ENCODE measurements at regions not wholly inside any gene's neighbourhood (a gene's known extent, or its start where the extent isn't known, plus 50 kb on each side); places are given as distances from the start of the nearest gene placed in this dataset.

GRCh38 chr5:13412040-13412595 lies 532.4 kb downstream of the DNAH5 start:
- Histone ChIP-seq H3K27ac (ENCODE audit: low read depth in 1 of 2, low read length in 1 of 2) (no peak overlapping the region), H3K36me3 (ENCODE audit: control insufficient read depth in 2 of 2, insufficient read depth in 2 of 2, low read length in 1 of 2) (no peaks in the 10 kb centered on the region), H3K27me3 (ENCODE audit: control insufficient read depth in 2 of 2, insufficient read depth in 1 of 2, low read length in 1 of 2) (no peaks in the 10 kb centered on the region), H3K9me3 (ENCODE audit: control insufficient read depth in 2 of 2, insufficient read depth in 1 of 2, low read length in 1 of 2) (peaks cover 1 to 4% of the 10 kb centered on the region in 2 donors), H3K4me1 (ENCODE audit: control insufficient read depth in 2 of 2, insufficient read depth in 2 of 2, low read length in 2 of 2) (no peaks in the 10 kb centered on the region), H3K4me3 (ENCODE audit: low read length in 2 of 2) (no peak overlapping the region)
- no peak for DNase-seq (ENCODE audit: low read depth in 6 of 9, low spot score in 9 of 9)
- WGBS, result 81% methylated on average over 6 of the region's 6 CpGs

GRCh38 chr5:13408616-13409015 lies 535.9 kb downstream of the DNAH5 start:
- Histone ChIP-seq H3K27ac (ENCODE audit: low read depth in 1 of 2, low read length in 1 of 2) (no peak overlapping the region), H3K4me3 (ENCODE audit: low read length in 2 of 2) (no peak overlapping the region), H3K27me3 (ENCODE audit: control insufficient read depth in 2 of 2, insufficient read depth in 1 of 2, low read length in 1 of 2) (no peaks in the 10 kb centered on the region), H3K36me3 (ENCODE audit: control insufficient read depth in 2 of 2, insufficient read depth in 2 of 2, low read length in 1 of 2) (no peaks in the 10 kb centered on the region), H3K9me3 (ENCODE audit: control insufficient read depth in 2 of 2, insufficient read depth in 1 of 2, low read length in 1 of 2) (peaks cover 1 to 4% of the 10 kb centered on the region in 2 donors), H3K4me1 (ENCODE audit: control insufficient read depth in 2 of 2, insufficient read depth in 2 of 2, low read length in 2 of 2) (no peaks in the 10 kb centered on the region)
- DNase-seq (ENCODE audit: low read depth in 6 of 9, low spot score in 9 of 9), result no peak
- 50% methylated on average over 1 of the region's 1 CpG for WGBS

- H3K4me3 ChIP-seq (ENCODE audit: low read length in 2 of 2), result no peak overlapping the region
- H3K27me3 ChIP-seq (ENCODE audit: control insufficient read depth in 2 of 2, insufficient read depth in 1 of 2, low read length in 1 of 2), result no peaks in the 10 kb centered on the region
- H3K4me1 ChIP-seq (ENCODE audit: control insufficient read depth in 2 of 2, insufficient read depth in 2 of 2, low read length in 2 of 2), result no peaks in the 10 kb centered on the region
- H3K36me3 ChIP-seq (ENCODE audit: control insufficient read depth in 2 of 2, insufficient read depth in 2 of 2, low read length in 1 of 2), result no peaks in the 10 kb centered on the region
- no peak overlapping the region for H3K27ac ChIP-seq (ENCODE audit: low read depth in 1 of 2, low read length in 1 of 2)
- no peak for DNase-seq (ENCODE audit: low read depth in 6 of 9, low spot score in 9 of 9)
- H3K9me3 ChIP-seq (ENCODE audit: control insufficient read depth in 2 of 2, insufficient read depth in 1 of 2, low read length in 1 of 2), result peaks cover 0 to 4% of the 10 kb centered on the region in 2 donors
Observed at GRCh38 chr5:13403351-13403750, 541.1 kb downstream of the DNAH5 start.

DNA sequence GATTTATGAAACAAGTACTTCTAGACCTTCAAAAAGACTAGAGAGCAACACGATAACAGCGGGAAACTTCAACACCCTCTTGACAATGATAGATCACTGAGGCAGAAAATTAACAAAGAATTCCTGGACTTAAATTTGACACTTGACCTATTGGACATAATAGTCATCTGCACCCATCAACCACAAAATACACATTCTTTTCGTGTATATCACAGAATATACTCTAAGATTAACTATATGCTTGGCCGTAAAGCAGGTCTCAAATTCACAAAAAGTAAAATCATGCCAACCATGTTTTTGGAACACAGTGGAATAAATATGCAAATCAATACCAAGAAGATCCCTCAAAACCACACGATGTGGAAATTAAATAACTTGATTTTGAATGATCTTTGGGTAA lies 559.4 kb downstream of the DNAH5 start:
- no peaks in the 10 kb centered on the region for H3K27me3 ChIP-seq (ENCODE audit: control insufficient read depth in 2 of 2, insufficient read depth in 1 of 2, low read length in 1 of 2)
- no peak for DNase-seq (ENCODE audit: low read depth in 6 of 9, low spot score in 9 of 9)
- H3K36me3 ChIP-seq (ENCODE audit: control insufficient read depth in 2 of 2, insufficient read depth in 2 of 2, low read length in 1 of 2), result no peaks in the 10 kb centered on the region
- H3K9me3 ChIP-seq (ENCODE audit: control insufficient read depth in 2 of 2, insufficient read depth in 1 of 2, low read length in 1 of 2), result peaks cover 1 to 21% of the 10 kb centered on the region in 2 donors
- no peak overlapping the region for H3K4me3 ChIP-seq (ENCODE audit: low read length in 2 of 2)
- WGBS, result 93% methylated on average over 5 of the region's 5 CpGs
- H3K27ac ChIP-seq (ENCODE audit: low read depth in 1 of 2, low read length in 1 of 2), result no peak overlapping the region
- no peaks in the 10 kb centered on the region for H3K4me1 ChIP-seq (ENCODE audit: control insufficient read depth in 2 of 2, insufficient read depth in 2 of 2, low read length in 2 of 2)

DNA sequence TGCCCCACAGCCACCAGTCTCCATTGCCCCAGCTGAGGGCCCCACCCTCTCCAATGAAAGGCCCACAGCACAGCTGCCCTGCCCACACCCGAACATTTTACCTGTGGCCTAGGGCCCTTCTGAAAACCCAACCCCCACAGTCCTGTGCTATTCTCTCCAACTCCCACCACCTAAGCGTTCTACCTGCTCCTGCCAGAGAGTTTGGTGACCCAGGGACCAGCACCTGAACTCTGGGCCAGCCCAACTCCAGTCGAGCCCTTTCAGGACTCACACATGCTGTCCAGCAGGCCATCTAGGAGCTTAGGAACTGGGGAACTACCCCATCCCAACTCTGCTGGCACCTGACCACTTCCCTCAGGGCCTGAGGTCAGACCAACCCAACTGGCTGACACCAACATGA lies 562.3 kb downstream of the DNAH5 start:
- H3K4me1 ChIP-seq (ENCODE audit: control insufficient read depth in 2 of 2, insufficient read depth in 2 of 2, low read length in 2 of 2), result no peaks in the 10 kb centered on the region

DNA sequence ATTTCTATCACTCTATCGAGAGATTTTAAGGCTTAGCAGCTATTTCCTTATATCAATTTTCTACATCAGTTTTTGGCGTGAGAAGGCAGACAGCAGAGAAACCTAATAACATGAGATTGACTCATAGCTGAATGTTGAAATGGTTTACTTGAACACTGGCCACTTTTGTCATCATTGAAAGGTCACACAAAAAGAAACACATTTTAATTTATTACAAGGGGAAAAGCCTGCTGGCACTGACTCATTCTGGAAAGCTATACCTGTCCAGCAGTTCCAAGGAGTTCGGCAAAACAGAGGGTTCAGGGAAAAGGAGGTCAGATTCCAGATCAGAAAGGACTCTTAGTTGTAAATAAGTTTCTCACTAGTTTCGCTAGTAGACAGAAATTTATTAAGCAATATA lies 566.4 kb downstream of the DNAH5 start:
- Histone ChIP-seq H3K36me3 (ENCODE audit: control insufficient read depth in 2 of 2, insufficient read depth in 2 of 2, low read length in 1 of 2) (no peaks in the 10 kb centered on the region), H3K27ac (ENCODE audit: low read depth in 1 of 2, low read length in 1 of 2) (no peak overlapping the region), H3K9me3 (ENCODE audit: control insufficient read depth in 2 of 2, insufficient read depth in 1 of 2, low read length in 1 of 2) (peaks cover 1 to 10% of the 10 kb centered on the region in 2 donors), H3K4me1 (ENCODE audit: control insufficient read depth in 2 of 2, insufficient read depth in 2 of 2, low read length in 2 of 2) (no peaks in the 10 kb centered on the region), H3K27me3 (ENCODE audit: control insufficient read depth in 2 of 2, insufficient read depth in 1 of 2, low read length in 1 of 2) (no peaks in the 10 kb centered on the region), H3K4me3 (ENCODE audit: low read length in 2 of 2) (no peak overlapping the region)
- WGBS, result 93% methylated on average over 4 of the region's 4 CpGs
- no peak for DNase-seq (ENCODE audit: low read depth in 6 of 9, low spot score in 9 of 9)

More for the DNA sequence above, 562.3 kb downstream of the DNAH5 start:
- Histone ChIP-seq H3K4me3 (ENCODE audit: low read length in 2 of 2) (no peak overlapping the region), H3K36me3 (ENCODE audit: control insufficient read depth in 2 of 2, insufficient read depth in 2 of 2, low read length in 1 of 2) (no peaks in the 10 kb centered on the region), H3K9me3 (ENCODE audit: control insufficient read depth in 2 of 2, insufficient read depth in 1 of 2, low read length in 1 of 2) (peaks cover 1 to 14% of the 10 kb centered on the region in 2 donors), H3K27ac (ENCODE audit: low read depth in 1 of 2, low read length in 1 of 2) (no peak overlapping the region), H3K27me3 (ENCODE audit: control insufficient read depth in 2 of 2, insufficient read depth in 1 of 2, low read length in 1 of 2) (no peaks in the 10 kb centered on the region)
- DNase-seq (ENCODE audit: low read depth in 6 of 9, low spot score in 9 of 9), result no peak
- 87% methylated on average over 3 of the region's 3 CpGs for WGBS

DNA sequence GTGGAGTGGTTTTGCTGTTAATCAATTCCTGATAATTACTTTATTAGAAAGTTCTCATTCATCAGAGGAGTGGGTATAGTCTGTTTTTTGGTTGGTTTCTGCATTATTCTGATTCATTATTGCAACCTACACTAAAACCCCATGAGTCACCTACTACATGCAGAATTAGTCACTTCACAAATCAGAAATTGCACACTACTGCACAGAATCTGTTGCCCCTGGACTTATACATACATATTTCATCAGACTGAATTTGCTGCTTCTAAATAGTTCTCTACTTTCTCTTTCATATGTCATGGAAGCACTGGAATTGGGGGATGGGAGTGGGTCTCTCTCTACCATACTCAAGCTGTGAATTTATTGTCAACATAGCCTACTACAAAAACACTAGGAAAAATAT lies 585.1 kb downstream of the DNAH5 start:
- H3K9me3 ChIP-seq (ENCODE audit: control insufficient read depth in 2 of 2, insufficient read depth in 1 of 2, low read length in 1 of 2), result no peaks in the 10 kb centered on the region
- no peaks in the 10 kb centered on the region for H3K36me3 ChIP-seq (ENCODE audit: control insufficient read depth in 2 of 2, insufficient read depth in 2 of 2, low read length in 1 of 2)
- H3K27me3 ChIP-seq (ENCODE audit: control insufficient read depth in 2 of 2, insufficient read depth in 1 of 2, low read length in 1 of 2), result no peaks in the 10 kb centered on the region
- no peaks in the 10 kb centered on the region for H3K4me1 ChIP-seq (ENCODE audit: control insufficient read depth in 2 of 2, insufficient read depth in 2 of 2, low read length in 2 of 2)
- H3K4me3 ChIP-seq (ENCODE audit: low read length in 2 of 2), result no peak overlapping the region
- no peak overlapping the region for H3K27ac ChIP-seq (ENCODE audit: low read depth in 1 of 2, low read length in 1 of 2)
- no peak for DNase-seq (ENCODE audit: low read depth in 6 of 9, low spot score in 9 of 9)

DNA sequence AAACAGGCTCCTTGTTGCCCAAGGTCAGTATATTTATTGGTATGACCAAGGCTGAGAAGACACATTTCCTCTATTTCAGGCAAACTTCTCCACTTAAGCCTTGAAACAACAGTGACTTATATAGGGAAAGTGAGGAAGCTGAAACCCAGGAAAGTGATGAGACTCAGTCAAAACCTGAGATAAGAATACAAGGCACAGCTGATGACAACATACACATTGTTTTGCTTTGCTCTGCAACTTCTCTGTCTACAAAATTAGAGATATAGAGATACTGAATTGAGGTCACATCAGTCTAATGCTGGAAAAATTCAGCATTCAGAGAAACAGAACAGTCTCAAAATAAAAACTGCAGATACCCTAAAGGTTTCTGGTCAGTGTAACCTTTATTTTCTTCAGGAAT lies 586.1 kb downstream of the DNAH5 start:
- H3K9me3 ChIP-seq (ENCODE audit: control insufficient read depth in 2 of 2, insufficient read depth in 1 of 2, low read length in 1 of 2), result no peaks in the 10 kb centered on the region
- H3K4me3 ChIP-seq (ENCODE audit: low read length in 2 of 2), result no peak overlapping the region
- H3K4me1 ChIP-seq (ENCODE audit: control insufficient read depth in 2 of 2, insufficient read depth in 2 of 2, low read length in 2 of 2), result no peaks in the 10 kb centered on the region
- no peaks in the 10 kb centered on the region for H3K27me3 ChIP-seq (ENCODE audit: control insufficient read depth in 2 of 2, insufficient read depth in 1 of 2, low read length in 1 of 2)
- H3K36me3 ChIP-seq (ENCODE audit: control insufficient read depth in 2 of 2, insufficient read depth in 2 of 2, low read length in 1 of 2), result no peaks in the 10 kb centered on the region
- DNase-seq (ENCODE audit: low read depth in 6 of 9, low spot score in 9 of 9), result no peak
- H3K27ac ChIP-seq (ENCODE audit: low read depth in 1 of 2, low read length in 1 of 2), result no peak overlapping the region

GRCh38 chr5:13357929-13358328 lies 586.6 kb downstream of the DNAH5 start:
- 44% methylated on average over 1 of the region's 1 CpG for WGBS
- H3K9me3 ChIP-seq (ENCODE audit: control insufficient read depth in 2 of 2, insufficient read depth in 1 of 2, low read length in 1 of 2), result no peaks in the 10 kb centered on the region
- H3K4me1 ChIP-seq (ENCODE audit: control insufficient read depth in 2 of 2, insufficient read depth in 2 of 2, low read length in 2 of 2), result no peaks in the 10 kb centered on the region
- H3K27me3 ChIP-seq (ENCODE audit: control insufficient read depth in 2 of 2, insufficient read depth in 1 of 2, low read length in 1 of 2), result no peaks in the 10 kb centered on the region
- DNase-seq (ENCODE audit: low read depth in 6 of 9, low spot score in 9 of 9), result no peak
- no peaks in the 10 kb centered on the region for H3K36me3 ChIP-seq (ENCODE audit: control insufficient read depth in 2 of 2, insufficient read depth in 2 of 2, low read length in 1 of 2)
- H3K27ac ChIP-seq (ENCODE audit: low read depth in 1 of 2, low read length in 1 of 2), result no peak overlapping the region
- H3K4me3 ChIP-seq (ENCODE audit: low read length in 2 of 2), result no peak overlapping the region

DNA sequence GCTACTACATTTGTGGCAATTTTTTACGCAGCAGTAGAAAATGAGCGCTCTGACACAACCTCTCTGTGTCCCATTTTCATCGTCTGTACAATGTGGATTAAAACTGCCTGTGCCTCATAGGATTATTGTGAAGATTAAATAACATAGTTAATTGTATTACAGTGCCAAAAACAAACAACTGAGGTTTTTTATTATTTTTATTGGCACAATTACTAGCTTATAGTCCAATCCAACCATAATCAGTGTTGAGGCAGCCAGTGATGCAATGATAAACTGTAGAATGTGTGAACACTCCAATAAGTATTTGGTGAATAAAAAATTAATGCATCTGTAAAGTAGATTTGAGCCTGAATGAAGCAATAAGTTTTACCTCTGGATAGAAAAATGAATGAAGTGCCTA lies 588.3 kb downstream of the DNAH5 start:
- 86% methylated on average over 3 of the region's 3 CpGs for WGBS
- DNase-seq (ENCODE audit: low read depth in 6 of 9, low spot score in 9 of 9), result no peak
- H3K4me3 ChIP-seq (ENCODE audit: low read length in 2 of 2), result no peak overlapping the region
- no peak overlapping the region for H3K27ac ChIP-seq (ENCODE audit: low read depth in 1 of 2, low read length in 1 of 2)
- H3K4me1 ChIP-seq (ENCODE audit: control insufficient read depth in 2 of 2, insufficient read depth in 2 of 2, low read length in 2 of 2), result no peaks in the 10 kb centered on the region
- H3K9me3 ChIP-seq (ENCODE audit: control insufficient read depth in 2 of 2, insufficient read depth in 1 of 2, low read length in 1 of 2), result no peaks in the 10 kb centered on the region
- H3K36me3 ChIP-seq (ENCODE audit: control insufficient read depth in 2 of 2, insufficient read depth in 2 of 2, low read length in 1 of 2), result no peaks in the 10 kb centered on the region
- no peaks in the 10 kb centered on the region for H3K27me3 ChIP-seq (ENCODE audit: control insufficient read depth in 2 of 2, insufficient read depth in 1 of 2, low read length in 1 of 2)

Data from thymus (tissue), 11 donors.